H9 (cell line): ENCODE measurements at regions not wholly inside any gene's neighbourhood (a gene's known extent, or its start where the extent isn't known, plus 50 kb on each side); places are given as distances from the start of the nearest gene placed in this dataset.

ENCODE experiments used
- DNase-seq: peaks from one replicate; pipeline ENCODE4 v3.0.0-alpha.2; 2017
- H2AFZ ChIP-seq: one replicate; pipeline ENCODE4 v1.6.1; 2013; ENCODE audit warnings: mild to moderate bottlenecking, low read length, control low read depth, moderate library complexity
- H2AK5ac ChIP-seq: 2 replicates; pipeline ENCODE4 v1.6.1; 2013; ENCODE audit warnings: low read length, control low read depth, mixed read lengths; ENCODE audit not compliant: insufficient read length
- H2BK120ac ChIP-seq: one replicate; pipeline ENCODE4 v1.6.1; 2013; ENCODE audit warnings: low read depth, mild to moderate bottlenecking, low read length, control low read depth, inconsistent platforms; ENCODE audit not compliant: poor library complexity, severe bottlenecking
- H2BK12ac ChIP-seq: 2 replicates; pipeline ENCODE4 v1.6.1; 2013; ENCODE audit warnings: low read length, control low read depth, mixed read lengths, low read depth; ENCODE audit not compliant: insufficient read length
- H2BK15ac ChIP-seq: 2 replicates; pipeline ENCODE4 v1.6.1; 2013; ENCODE audit warnings: low read depth, low read length, control low read depth
- H2BK20ac ChIP-seq: one replicate; pipeline ENCODE4 v1.6.1; 2013; ENCODE audit warnings: low read depth, mild to moderate bottlenecking, low read length, control low read depth, inconsistent platforms; ENCODE audit not compliant: poor library complexity, severe bottlenecking
- H2BK5ac ChIP-seq: 2 replicates; pipeline ENCODE4 v1.6.1; 2013; ENCODE audit warnings: low read length, control low read depth, mixed read lengths; ENCODE audit not compliant: insufficient read length
- H3K14ac ChIP-seq: 2 replicates; pipeline ENCODE4 v1.6.1; 2013; ENCODE audit warnings: low read length, control low read depth; ENCODE audit not compliant: insufficient read depth
- H3K18ac ChIP-seq: 2 replicates; pipeline ENCODE4 v1.6.1; 2013; ENCODE audit warnings: low read depth, mild to moderate bottlenecking, mixed read lengths, low read length, control low read depth; ENCODE audit not compliant: insufficient read length
- H3K23ac ChIP-seq: 2 replicates; pipeline ENCODE4 v1.6.1; 2013; ENCODE audit warnings: low read length, control low read depth, mixed read lengths, low read depth; ENCODE audit not compliant: insufficient read length
- H3K23me2 ChIP-seq: 2 replicates; pipeline ENCODE4 v1.6.1; 2013; ENCODE audit warnings: low read depth, mild to moderate bottlenecking, mixed read lengths, low read length, control low read depth; ENCODE audit not compliant: insufficient read length, poor library complexity, severe bottlenecking
- H3K27ac ChIP-seq: 2 replicates; pipeline ENCODE4 v1.5.1; 2013; ENCODE audit warnings: low read length, control low read depth, mixed read lengths, low read depth; ENCODE audit not compliant: insufficient read length
- H3K27me3 ChIP-seq: 2 replicates; pipeline ENCODE4 v1.6.1; 2013; ENCODE audit warnings: low read length, control low read depth, inconsistent platforms; ENCODE audit not compliant: insufficient read depth
- H3K4ac ChIP-seq: 2 replicates; pipeline ENCODE4 v1.6.1; 2013; ENCODE audit warnings: low read depth, mild to moderate bottlenecking, control low read depth, inconsistent platforms, low read length, moderate library complexity
- H3K4me1 ChIP-seq: 2 replicates; pipeline ENCODE4 v1.6.1; 2013; ENCODE audit warnings: low read length, control low read depth, inconsistent platforms; ENCODE audit not compliant: insufficient read depth
- H3K4me2 ChIP-seq: 2 replicates; pipeline ENCODE4 v1.6.1; 2013; ENCODE audit warnings: low read length, control low read depth, mixed read lengths; ENCODE audit not compliant: insufficient read length, insufficient read depth
- H3K56ac ChIP-seq: 2 replicates; pipeline ENCODE4 v1.6.1; 2013; ENCODE audit warnings: low read depth, mild to moderate bottlenecking, mixed read lengths, low read length, control low read depth; ENCODE audit not compliant: insufficient read length
- H3K79me1 ChIP-seq: 2 replicates; pipeline ENCODE4 v1.6.1; 2013; ENCODE audit warnings: low read depth, mild to moderate bottlenecking, moderate library complexity, low read length, control low read depth, inconsistent platforms; ENCODE audit not compliant: insufficient read depth, poor library complexity, severe bottlenecking
- H3K79me2 ChIP-seq: 2 replicates; pipeline ENCODE4 v1.6.1; 2013; ENCODE audit warnings: low read length, control low read depth, inconsistent platforms; ENCODE audit not compliant: insufficient read depth
- H3K9ac ChIP-seq: 2 replicates; pipeline ENCODE4 v1.6.1; 2013; ENCODE audit warnings: low read length, control low read depth, mixed read lengths; ENCODE audit not compliant: insufficient read length; ENCODE audit errors: extremely low read depth
- H3K9me3 ChIP-seq: one replicate; pipeline ENCODE4 v1.6.1; 2013; ENCODE audit warnings: low read depth, low read length, inconsistent platforms; ENCODE audit not compliant: control insufficient read depth
- H3T11ph ChIP-seq: one replicate; pipeline ENCODE4 v1.6.1; 2013; ENCODE audit warnings: mild to moderate bottlenecking, low read length, control low read depth, inconsistent platforms
- H4K20me1 ChIP-seq: one replicate; pipeline ENCODE4 v1.6.1; 2013; ENCODE audit not compliant: control insufficient read depth, insufficient read length, insufficient read depth
- H4K5ac ChIP-seq: 2 replicates; pipeline ENCODE4 v1.6.1; 2013; ENCODE audit warnings: low read depth, mild to moderate bottlenecking, mixed read lengths, low read length, control low read depth; ENCODE audit not compliant: insufficient read length
- H4K8ac ChIP-seq: replicated peaks from 2 replicates; pipeline ENCODE4 v1.6.1; 2013; ENCODE audit warnings: low read length, control low read depth, mixed read lengths, low read depth; ENCODE audit not compliant: insufficient read length
- H4K91ac ChIP-seq: 2 replicates; pipeline ENCODE4 v1.6.1; 2013; ENCODE audit warnings: low read depth, mild to moderate bottlenecking, moderate library complexity, mixed read lengths, low read length, control low read depth; ENCODE audit not compliant: insufficient read length
- H3K27ac Mint-ChIP-seq, 3 experiments: 2 replicates in 2 of 3; 3 replicates in 1 of 3; pipeline ENCODE4 v1.8.0; 2020 to 2021; ENCODE audit warnings: mixed read lengths in 3 of 3, mild to moderate bottlenecking in 1 of 3, moderate library complexity in 1 of 3
- H3K27me3 Mint-ChIP-seq: 2 replicates; pipeline ENCODE4 v1.8.0; 2021; ENCODE audit warnings: low read depth, mild to moderate bottlenecking, moderate library complexity, mixed read lengths
- H3K36me3 Mint-ChIP-seq, 3 experiments: 2 replicates in 2 of 3; 3 replicates in 1 of 3; pipeline ENCODE4 v1.8.0; 2020 to 2021; ENCODE audit warnings: low read depth in 3 of 3, mixed read lengths in 3 of 3; ENCODE audit not compliant: insufficient read depth in 1 of 3
- H3K4me1 Mint-ChIP-seq, 2 experiments: 2 replicates each; pipeline ENCODE4 v1.8.0; 2020; ENCODE audit warnings: mixed read lengths in 2 of 2
- H3K4me3 Mint-ChIP-seq, 2 experiments: 2 replicates in 1 of 2; 3 replicates in 1 of 2; pipeline ENCODE4 v1.8.0; 2020 to 2021; ENCODE audit warnings: mild to moderate bottlenecking in 2 of 2, mixed read lengths in 2 of 2, moderate library complexity in 1 of 2
- H3K9me3 Mint-ChIP-seq, 2 experiments: 2 replicates in 1 of 2; 3 replicates in 1 of 2; pipeline ENCODE4 v1.8.0; 2020; ENCODE audit warnings: mild to moderate bottlenecking in 2 of 2, mixed read lengths in 2 of 2, moderate library complexity in 1 of 2
- CTCF ChIP-seq: fragments of 200-600 bp; sonication (generic); conservative IDR thresholded peaks from 3 replicates; pipeline ENCODE4 v1.8.0; 2021; ENCODE audit warnings: antibody characterized with exemption, mild to moderate bottlenecking

GRCh38 chr1:82598337-82598736, 797.6 kb downstream of the ADGRL2 start:
- H3T11ph ChIP-seq = no peak overlapping the region
- Mint-ChIP-seq H3K4me1 (peaks cover 8 to 15% of the 10 kb centered on the region in 2 experiments), H3K4me3 (no peak overlapping the region), H3K36me3 (no peaks in the 10 kb centered on the region), H3K27me3 (no peaks in the 10 kb centered on the region), H3K27ac (no peak overlapping the region), H3K9me3 (no peaks in the 10 kb centered on the region)
- DNase-seq = no peak
- no peak overlapping the region for H2BK20ac ChIP-seq
- H2BK15ac ChIP-seq = no peak overlapping the region
- H3K9me3 ChIP-seq = no peaks in the 10 kb centered on the region
- H4K91ac ChIP-seq = no peak overlapping the region
- H3K27me3 ChIP-seq = no peaks in the 10 kb centered on the region
- H2BK120ac ChIP-seq = no peak overlapping the region
- no peaks in the 10 kb centered on the region for H3K4me1 ChIP-seq
- no peak overlapping the region for H3K27ac ChIP-seq
- H4K20me1 ChIP-seq = no peaks in the 10 kb centered on the region
- no peak overlapping the region for H3K14ac ChIP-seq
- H4K5ac ChIP-seq = no peak overlapping the region
- H2AFZ ChIP-seq = no peak overlapping the region
- H3K56ac ChIP-seq = no peak overlapping the region
- H3K4me2 ChIP-seq = no peak overlapping the region
- H3K23me2 ChIP-seq = no peaks in the 10 kb centered on the region
- H3K79me1 ChIP-seq = no peaks in the 10 kb centered on the region
- H3K9ac ChIP-seq = no peak overlapping the region
- H3K4ac ChIP-seq = no peak overlapping the region
- H2BK12ac ChIP-seq = no peak overlapping the region
- no peak overlapping the region for H3K23ac ChIP-seq
- no peak overlapping the region for H3K18ac ChIP-seq
- TF ChIP-seq CTCF = no peak
- no peak overlapping the region for H2BK5ac ChIP-seq
- H2AK5ac ChIP-seq = no peak overlapping the region
- H3K79me2 ChIP-seq = no peaks in the 10 kb centered on the region
- H4K8ac ChIP-seq = no peak overlapping the region
